ENCODE measurements at regions not wholly inside any gene's neighbourhood (a gene's known extent, or its start where the extent isn't known, plus 50 kb on each side); places are given as distances from the start of the nearest gene placed in this dataset.

DNA sequence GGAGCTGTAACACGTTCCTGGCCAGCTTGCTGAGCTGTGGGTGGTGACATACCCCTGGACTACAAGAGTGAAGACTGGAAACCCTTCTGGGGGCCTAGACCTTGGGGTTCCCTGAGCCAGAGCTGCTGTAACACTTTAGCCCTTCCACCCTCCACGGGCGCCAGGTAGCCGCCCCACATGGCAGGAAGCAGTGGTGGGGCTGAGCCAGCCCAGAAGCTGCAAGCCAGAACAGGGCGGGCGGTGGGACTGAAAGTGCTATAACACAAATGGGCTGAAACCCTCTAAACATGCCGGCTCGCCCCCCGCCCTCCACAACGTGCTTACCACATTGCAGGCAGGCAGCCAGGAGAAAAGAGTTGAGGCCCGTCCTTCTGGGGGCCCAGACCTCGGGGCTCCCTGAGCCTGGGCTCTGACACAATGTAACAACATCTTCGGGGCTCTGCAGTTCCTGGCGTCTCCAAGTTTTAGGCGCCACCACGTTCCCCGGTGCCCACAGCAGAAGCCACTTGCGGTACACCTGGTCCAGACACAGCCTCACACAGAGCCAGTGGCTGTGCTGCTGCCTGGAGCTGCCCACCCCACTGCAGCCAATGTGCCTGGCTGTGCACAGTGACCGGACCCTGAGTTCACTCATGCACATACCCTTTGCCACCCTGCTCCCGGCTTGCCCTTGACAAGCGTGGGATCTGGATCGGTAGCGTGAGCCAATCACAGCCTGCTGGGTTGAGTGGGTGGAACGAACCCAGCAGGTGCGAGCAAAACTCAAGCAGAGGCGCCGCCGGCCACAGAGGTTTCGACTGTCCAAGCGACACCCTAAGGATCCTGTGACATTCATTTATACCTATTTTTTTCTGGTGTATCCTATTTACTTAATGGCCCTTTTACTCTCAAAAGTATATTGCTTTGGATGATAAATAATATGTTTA is 127.4 kb upstream of the FHL2 start:
- TF ChIP-seq EZH2phosphoT487 (IDR thresholded peaks at IDR 0.05) (no peak), EZH2 (IDR thresholded peaks at IDR 0.05) (no peak), CTCF (IDR thresholded peaks at IDR 0.05) (no peak)
- H3K36me3 ChIP-seq: no peaks in the 10 kb centered on the region
- H3K27ac Mint-ChIP-seq: no peak overlapping the region
- H3K27me3 Mint-ChIP-seq (ENCODE audit: insufficient read depth, low read depth): peaks cover 7% of the 10 kb centered on the region
- DNase-seq (ENCODE audit: low spot score): no peak
- H3K36me3 Mint-ChIP-seq: no peaks in the 10 kb centered on the region
- H3K4me3 ChIP-seq: no peak overlapping the region
- H3F3A ChIP-seq (ENCODE audit: low read depth): no peaks in the 10 kb centered on the region
- H3K27ac ChIP-seq: no peak overlapping the region
- no peaks in the 10 kb centered on the region for H3K27me3 ChIP-seq
- no peaks in the 10 kb centered on the region for H3K9me3 ChIP-seq (ENCODE audit: low read depth)
- peaks cover 5% of the 10 kb centered on the region for H3K9me3 Mint-ChIP-seq
- no peaks in the 10 kb centered on the region for H4K20me1 ChIP-seq (ENCODE audit: low read depth)
- H3K4me3 Mint-ChIP-seq: no peak overlapping the region
- no peak overlapping the region for H3K9ac ChIP-seq
- no peaks in the 10 kb centered on the region for H3K79me2 ChIP-seq (ENCODE audit: low read depth)
- H3K4me2 ChIP-seq: no peak overlapping the region
- no peaks in the 10 kb centered on the region for H3K4me1 ChIP-seq
- H2AFZ ChIP-seq (replicated peaks): no peak overlapping the region
- no peaks in the 10 kb centered on the region for H3K4me1 Mint-ChIP-seq

- H3K79me2 ChIP-seq (ENCODE audit: low read depth): no peaks in the 10 kb centered on the region
- H3K4me3 Mint-ChIP-seq: no peak overlapping the region
- H3K27me3 Mint-ChIP-seq (ENCODE audit: insufficient read depth, low read depth): peaks cover 7% of the 10 kb centered on the region
- H3K27me3 ChIP-seq: no peaks in the 10 kb centered on the region
- no peaks in the 10 kb centered on the region for H4K20me1 ChIP-seq (ENCODE audit: low read depth)
- no peaks in the 10 kb centered on the region for H3F3A ChIP-seq (ENCODE audit: low read depth)
- H3K4me3 ChIP-seq: no peak overlapping the region
- no peak overlapping the region for H2AFZ ChIP-seq (replicated peaks)
- no peaks in the 10 kb centered on the region for H3K36me3 Mint-ChIP-seq
- no peak for DNase-seq (ENCODE audit: low spot score)
- H3K9me3 ChIP-seq (ENCODE audit: low read depth): no peaks in the 10 kb centered on the region
- no peak overlapping the region for H3K27ac Mint-ChIP-seq
- no peaks in the 10 kb centered on the region for H3K4me1 ChIP-seq
- no peaks in the 10 kb centered on the region for H3K36me3 ChIP-seq
- H3K4me2 ChIP-seq: no peak overlapping the region
- H3K9me3 Mint-ChIP-seq: peaks cover 2% of the 10 kb centered on the region
- no peaks in the 10 kb centered on the region for H3K4me1 Mint-ChIP-seq
- H3K9ac ChIP-seq: no peak overlapping the region
- TF ChIP-seq CTCF (IDR thresholded peaks at IDR 0.05) (no peak), EZH2phosphoT487 (IDR thresholded peaks at IDR 0.05) (no peak), EZH2 (IDR thresholded peaks at IDR 0.05) (no peak)
- no peak overlapping the region for H3K27ac ChIP-seq
Observed at GRCh38 chr2:105525201-105525600, 126.3 kb upstream of the FHL2 start.

- Histone ChIP-seq H3K9ac (no peak overlapping the region), H3K4me3 (no peak overlapping the region), H3K9me3 (ENCODE audit: low read depth) (no peaks in the 10 kb centered on the region), H3K4me1 (no peaks in the 10 kb centered on the region), H3F3A (ENCODE audit: low read depth) (no peaks in the 10 kb centered on the region), H3K4me2 (no peak overlapping the region), H3K79me2 (ENCODE audit: low read depth) (no peaks in the 10 kb centered on the region), H3K27ac (no peak overlapping the region), H2AFZ (replicated peaks) (no peak overlapping the region), H3K27me3 (no peaks in the 10 kb centered on the region), H3K36me3 (no peaks in the 10 kb centered on the region), H4K20me1 (ENCODE audit: low read depth) (no peaks in the 10 kb centered on the region)
- Mint-ChIP-seq H3K27ac (no peak overlapping the region), H3K4me3 (peak overlapping the region; percentile 46), H3K4me1 (no peaks in the 10 kb centered on the region), H3K9me3 (peaks cover 2% of the 10 kb centered on the region), H3K27me3 (ENCODE audit: insufficient read depth, low read depth) (peaks cover 7% of the 10 kb centered on the region), H3K36me3 (no peaks in the 10 kb centered on the region)
- TF ChIP-seq EZH2phosphoT487 (IDR thresholded peaks at IDR 0.05) (no peak), EZH2 (IDR thresholded peaks at IDR 0.05) (no peak), CTCF (IDR thresholded peaks at IDR 0.05) (no peak)
- no peak for DNase-seq (ENCODE audit: low spot score)
Observed at GRCh38 chr2:105522645-105523044, 123.8 kb upstream of the FHL2 start.
